ENCODE measurements at regions not wholly inside any gene's neighbourhood (a gene's known extent, or its start where the extent isn't known, plus 50 kb on each side); places are given as distances from the start of the nearest gene placed in this dataset.

GRCh38 chr4:123767806-123768205 is 371.2 kb downstream of the SPRY1 start:
- TF ChIP-seq CTCF (conservative IDR thresholded peaks at IDR 0.05 in 1 of 2, IDR thresholded peaks at IDR 0.05 in 1 of 2; ENCODE audit: extremely low read depth in 1 of 2, insufficient read depth in 1 of 2, low read depth in 1 of 2, low read length in 2 of 2) (no peak), EZH2 (IDR thresholded peaks at IDR 0.05; ENCODE audit: borderline replicate concordance, low read length) (no peak)
